SJSA1 (cell line): ENCODE measurements at regions not wholly inside any gene's neighbourhood (a gene's known extent, or its start where the extent isn't known, plus 50 kb on each side); places are given as distances from the start of the nearest gene placed in this dataset.

Source experiments
- DNase-seq, 2 experiments: peaks; one replicate each; pipeline ENCODE4 v3.0.0-alpha.2; 2015 to 2020; ENCODE audit warnings: low spot score in 2 of 2, low read depth in 1 of 2
- H3K27ac ChIP-seq: fragments of 250-450 bp; sonication (Bioruptor Pico); 2 replicates; pipeline ENCODE4 v1.5.1; 2020; ENCODE audit warnings: mild to moderate bottlenecking, moderate library complexity
- H3K27me3 ChIP-seq: fragments of 250-450 bp; sonication (Bioruptor Pico); replicated peaks from 2 replicates; pipeline ENCODE4 v1.5.1; 2020; ENCODE audit warnings: mild to moderate bottlenecking, moderate library complexity
- H3K36me3 ChIP-seq: fragments of 250-450 bp; sonication (Bioruptor Pico); 2 replicates; pipeline ENCODE4 v1.5.1; 2020; ENCODE audit warnings: mild to moderate bottlenecking
- H3K4me1 ChIP-seq: fragments of 250-450 bp; sonication (Bioruptor Pico); replicated peaks from 2 replicates; pipeline ENCODE4 v1.6.1; 2021; ENCODE audit warnings: mild to moderate bottlenecking
- H3K4me3 ChIP-seq: fragments of 250-450 bp; sonication (Bioruptor Pico); 2 replicates; pipeline ENCODE4 v1.5.1; 2020; ENCODE audit warnings: mild to moderate bottlenecking
- H3K9me3 ChIP-seq: fragments of 250-450 bp; sonication (Bioruptor Pico); replicated peaks from 2 replicates; pipeline ENCODE4 v1.5.1; 2020; ENCODE audit warnings: mild to moderate bottlenecking

- no peaks in the 10 kb centered on the region for H3K4me1 ChIP-seq
- H3K4me3 ChIP-seq: no peak overlapping the region
- no peak overlapping the region for H3K27ac ChIP-seq
- H3K27me3 ChIP-seq: no peaks in the 10 kb centered on the region
- no peaks in the 10 kb centered on the region for H3K36me3 ChIP-seq
- DNase-seq: no peak
- peaks cover 15% of the 10 kb centered on the region for H3K9me3 ChIP-seq
These were observed 743.6 kb downstream of the KCNJ2 start for GRCh38 chr17:70912716-70913485.

- no peak for DNase-seq
- H3K27ac ChIP-seq: no peak overlapping the region
- peaks cover 30% of the 10 kb centered on the region for H3K9me3 ChIP-seq
- H3K27me3 ChIP-seq: no peaks in the 10 kb centered on the region
- H3K4me1 ChIP-seq: no peaks in the 10 kb centered on the region
- H3K4me3 ChIP-seq: no peak overlapping the region
- H3K36me3 ChIP-seq: no peaks in the 10 kb centered on the region
These were observed 747.1 kb downstream of the KCNJ2 start for GRCh38 chr17:70916469-70916868.

GRCh38 chr17:70919241-70919640 lies 749.9 kb downstream of the KCNJ2 start:
- H3K27me3 ChIP-seq: no peaks in the 10 kb centered on the region
- H3K4me3 ChIP-seq: no peak overlapping the region
- no peaks in the 10 kb centered on the region for H3K36me3 ChIP-seq
- no peak for DNase-seq
- peaks cover 35% of the 10 kb centered on the region for H3K9me3 ChIP-seq
- H3K4me1 ChIP-seq: no peaks in the 10 kb centered on the region
- H3K27ac ChIP-seq: no peak overlapping the region

- peaks cover 36% of the 10 kb centered on the region for H3K9me3 ChIP-seq
- no peak for DNase-seq
- no peaks in the 10 kb centered on the region for H3K27me3 ChIP-seq
- H3K4me3 ChIP-seq: no peak overlapping the region
- H3K27ac ChIP-seq: no peak overlapping the region
- no peaks in the 10 kb centered on the region for H3K4me1 ChIP-seq
- no peaks in the 10 kb centered on the region for H3K36me3 ChIP-seq
These were observed 751.1 kb downstream of the KCNJ2 start for GRCh38 chr17:70920416-70920815.

GRCh38 chr17:70922268-70922667 lies 752.9 kb downstream of the KCNJ2 start:
- Histone ChIP-seq H3K27me3 (no peaks in the 10 kb centered on the region), H3K4me3 (no peak overlapping the region), H3K27ac (no peak overlapping the region), H3K9me3 (peaks cover 30% of the 10 kb centered on the region), H3K36me3 (no peaks in the 10 kb centered on the region), H3K4me1 (no peaks in the 10 kb centered on the region)
- no peak for DNase-seq

GRCh38 chr17:70924776-70925175 lies 755.4 kb downstream of the KCNJ2 start:
- Histone ChIP-seq H3K4me3 (no peak overlapping the region), H3K36me3 (no peaks in the 10 kb centered on the region), H3K4me1 (no peaks in the 10 kb centered on the region), H3K27me3 (no peaks in the 10 kb centered on the region), H3K9me3 (peaks cover 21% of the 10 kb centered on the region), H3K27ac (no peak overlapping the region)
- DNase-seq: no peak

GRCh38 chr17:70929226-70929625 lies 759.9 kb downstream of the KCNJ2 start:
- Histone ChIP-seq H3K9me3 (peaks cover 7% of the 10 kb centered on the region; the same call in 1 of the 2 replicates), H3K27me3 (no peaks in the 10 kb centered on the region), H3K27ac (no peak overlapping the region), H3K4me1 (no peaks in the 10 kb centered on the region), H3K36me3 (no peaks in the 10 kb centered on the region), H3K4me3 (no peak overlapping the region)
- no peak for DNase-seq

GRCh38 chr17:70934231-70934630 lies 764.9 kb downstream of the KCNJ2 start:
- Histone ChIP-seq H3K4me3 (no peak overlapping the region), H3K27me3 (no peaks in the 10 kb centered on the region), H3K4me1 (no peaks in the 10 kb centered on the region), H3K36me3 (no peaks in the 10 kb centered on the region), H3K9me3 (no peaks in the 10 kb centered on the region; the same call in 1 of the 2 replicates), H3K27ac (no peak overlapping the region)
- no peak for DNase-seq

GRCh38 chr17:70934835-70935234 lies 765.5 kb downstream of the KCNJ2 start:
- no peak overlapping the region for H3K27ac ChIP-seq
- H3K36me3 ChIP-seq: no peaks in the 10 kb centered on the region
- H3K9me3 ChIP-seq: no peaks in the 10 kb centered on the region
- H3K4me3 ChIP-seq: no peak overlapping the region
- no peaks in the 10 kb centered on the region for H3K27me3 ChIP-seq
- DNase-seq: no peak
- no peaks in the 10 kb centered on the region for H3K4me1 ChIP-seq

- no peaks in the 10 kb centered on the region for H3K4me1 ChIP-seq
- H3K27ac ChIP-seq: no peak overlapping the region
- no peaks in the 10 kb centered on the region for H3K9me3 ChIP-seq
- no peaks in the 10 kb centered on the region for H3K27me3 ChIP-seq
- no peak overlapping the region for H3K4me3 ChIP-seq
- DNase-seq: no peak
- no peaks in the 10 kb centered on the region for H3K36me3 ChIP-seq
These were observed 767.4 kb downstream of the KCNJ2 start for GRCh38 chr17:70936724-70937123.

GRCh38 chr17:70938336-70938735 lies 769.0 kb downstream of the KCNJ2 start:
- Histone ChIP-seq H3K9me3 (no peaks in the 10 kb centered on the region), H3K36me3 (no peaks in the 10 kb centered on the region), H3K4me3 (no peak overlapping the region), H3K27me3 (no peaks in the 10 kb centered on the region), H3K4me1 (no peaks in the 10 kb centered on the region), H3K27ac (no peak overlapping the region)
- no peak for DNase-seq

GRCh38 chr17:70945386-70945785 lies 776.1 kb downstream of the KCNJ2 start:
- Histone ChIP-seq H3K27me3 (no peaks in the 10 kb centered on the region), H3K4me3 (no peak overlapping the region), H3K4me1 (no peaks in the 10 kb centered on the region), H3K9me3 (no peaks in the 10 kb centered on the region; the same call in 1 of the 2 replicates), H3K27ac (no peak overlapping the region), H3K36me3 (no peaks in the 10 kb centered on the region)
- DNase-seq: no peak

- H3K27ac ChIP-seq: no peak overlapping the region
- no peak for DNase-seq
- no peaks in the 10 kb centered on the region for H3K36me3 ChIP-seq
These were observed 777.9 kb downstream of the KCNJ2 start for GRCh38 chr17:70947215-70947614.

GRCh38 chr17:70947636-70948565 lies 778.6 kb downstream of the KCNJ2 start:
- peaks cover under 1% of the 10 kb centered on the region; the same call in 1 of the 2 replicates for H3K9me3 ChIP-seq
- H3K27ac ChIP-seq: no peak overlapping the region
- no peaks in the 10 kb centered on the region for H3K4me1 ChIP-seq
- H3K36me3 ChIP-seq: no peaks in the 10 kb centered on the region
- no peak for DNase-seq
- H3K4me3 ChIP-seq: no peak overlapping the region
- H3K27me3 ChIP-seq: no peaks in the 10 kb centered on the region

More at GRCh38 chr17:70947215-70947614, 777.9 kb downstream of the KCNJ2 start:
- Histone ChIP-seq H3K4me3 (no peak overlapping the region), H3K9me3 (no peaks in the 10 kb centered on the region; the same call in 1 of the 2 replicates), H3K27me3 (no peaks in the 10 kb centered on the region), H3K4me1 (no peaks in the 10 kb centered on the region)
